Adrenal gland (tissue), 5 donors: ENCODE measurements at regions not wholly inside any gene's neighbourhood (a gene's known extent, or its start where the extent isn't known, plus 50 kb on each side); places are given as distances from the start of the nearest gene placed in this dataset.

Experiments
- CTCF ChIP-seq, 6 experiments: fragments of 450-650 bp in 4 of 6; fragments of 200-600 bp in 2 of 6; sonication (generic) in 1 of 6; IDR thresholded peaks; 1 replicate in 5 of 6; 2 replicates in 1 of 6; pipeline versions ENCODE4 v1.5.1 to v1.8.0; 2016 to 2021; ENCODE audit warnings: antibody characterized with exemption in 6 of 6, mild to moderate bottlenecking in 2 of 6, moderate library complexity in 1 of 6
- POLR2A ChIP-seq, 2 donors: fragments of 450-650 bp; IDR thresholded peaks; one replicate each; pipeline ENCODE4 v1.6.1; 2017; ENCODE audit warnings: antibody characterized with exemption in 2 of 2, mild to moderate bottlenecking in 2 of 2, moderate library complexity in 1 of 2
- donor health status: DM: no; HTN: no; CAD: no.

GRCh38 chr1:88333086-88333695 lies 350.9 kb upstream of the PKN2 start:
- TF ChIP-seq POLR2A (IDR thresholded peaks at IDR 0.05) (no peak), CTCF (IDR thresholded peaks at IDR 0.05) (no peak)
